ENCODE measurements at regions not wholly inside any gene's neighbourhood (a gene's known extent, or its start where the extent isn't known, plus 50 kb on each side); places are given as distances from the start of the nearest gene placed in this dataset.

DNA sequence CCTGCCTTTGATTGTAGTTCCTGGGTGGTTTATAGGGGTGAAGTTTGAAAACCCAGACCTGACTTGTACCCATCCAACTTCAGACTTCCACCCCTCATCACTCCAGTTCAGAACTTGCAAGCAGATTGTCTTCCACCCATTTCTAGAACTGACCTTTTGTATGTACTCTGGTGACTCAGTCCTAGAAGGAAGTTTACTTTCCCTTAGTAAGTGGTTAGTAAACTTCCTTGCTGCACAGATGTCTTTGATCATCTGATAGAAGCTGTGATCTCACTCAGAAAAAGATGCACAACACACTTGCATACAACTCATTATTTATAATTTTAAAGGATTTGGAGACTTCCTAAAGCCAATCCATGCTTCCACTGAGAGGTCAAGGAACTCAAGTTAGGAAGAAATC lies 368.0 kb downstream of the MFSD1 start:
- H3K27me3 Mint-ChIP-seq (ENCODE audit: low read depth): no peaks in the 10 kb centered on the region

DNA sequence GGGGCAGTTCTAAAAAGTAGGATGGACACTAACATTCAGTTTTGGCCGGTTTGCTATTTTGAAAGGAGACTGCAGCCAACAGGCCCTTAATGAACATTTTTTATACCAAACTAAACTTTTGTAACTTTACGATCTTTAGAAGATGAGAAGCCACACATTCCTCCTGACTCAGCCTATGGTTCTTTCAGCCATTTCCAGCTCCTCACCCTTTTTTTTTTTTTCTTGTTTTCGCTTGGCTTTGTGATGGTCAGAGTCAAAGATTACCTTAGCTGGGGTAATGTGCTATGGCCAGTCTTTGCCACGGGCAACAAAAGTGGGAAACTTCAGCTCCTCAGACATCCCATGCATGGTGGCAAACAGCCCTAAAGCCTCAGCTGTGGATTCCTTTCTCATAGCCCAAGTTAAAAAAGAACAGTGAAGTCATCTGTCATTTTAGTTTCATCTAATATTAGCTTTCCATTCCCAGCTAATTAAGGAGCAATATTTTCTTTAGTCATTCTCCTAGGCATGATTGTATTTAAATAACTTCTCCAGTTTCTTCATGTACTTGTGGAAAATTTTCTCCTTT lies 368.7 kb downstream of the MFSD1 start:
- CTCF ChIA-PET: no interaction called here
- intact Hi-C loops (cut with micrococcal nuclease): no loop called here
- Mint-ChIP-seq H3K4me3 (no peak overlapping the region), H3K27ac (no peak overlapping the region), H3K4me1 (ENCODE audit: low read depth) (no peaks in the 10 kb centered on the region), H3K36me3 (ENCODE audit: low read depth) (no peaks in the 10 kb centered on the region), H3K27me3 (ENCODE audit: low read depth) (no peaks in the 10 kb centered on the region), H3K9me3 (no peaks in the 10 kb centered on the region)
- no peak for DNase-seq

More for the DNA sequence above, 368.0 kb downstream of the MFSD1 start:
- intact Hi-C loops (cut with micrococcal nuclease): no loop called here
- no peak overlapping the region for H3K27ac Mint-ChIP-seq
- no peaks in the 10 kb centered on the region for H3K36me3 Mint-ChIP-seq (ENCODE audit: low read depth)
- no peaks in the 10 kb centered on the region for H3K4me1 Mint-ChIP-seq (ENCODE audit: low read depth)
- no peak overlapping the region for H3K4me3 Mint-ChIP-seq
- CTCF ChIA-PET: no interaction called here
- no peak for DNase-seq
- H3K9me3 Mint-ChIP-seq: no peaks in the 10 kb centered on the region

DNA sequence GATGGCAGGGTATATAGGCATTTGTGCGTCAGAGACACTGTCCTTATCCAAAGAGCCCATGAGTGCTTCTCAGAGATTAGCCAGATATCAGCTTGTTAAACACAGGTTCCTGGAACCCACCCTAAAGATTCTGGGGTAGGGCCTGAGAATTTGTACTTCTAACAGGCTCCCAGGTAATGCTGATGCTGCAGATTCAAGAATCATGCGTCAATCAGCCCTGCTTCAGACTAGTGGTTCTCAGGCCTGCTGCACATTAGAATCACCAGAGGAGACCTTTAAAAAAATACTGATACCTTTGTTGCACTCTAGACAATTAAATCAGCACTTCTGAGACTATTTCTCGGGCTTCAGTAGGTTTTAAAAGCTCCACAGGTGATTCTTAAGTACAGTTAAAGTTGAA lies 369.5 kb downstream of the MFSD1 start:
- Mint-ChIP-seq H3K27me3 (ENCODE audit: low read depth) (no peaks in the 10 kb centered on the region), H3K4me3 (no peak overlapping the region), H3K36me3 (ENCODE audit: low read depth) (no peaks in the 10 kb centered on the region), H3K4me1 (ENCODE audit: low read depth) (no peaks in the 10 kb centered on the region), H3K27ac (no peak overlapping the region), H3K9me3 (no peaks in the 10 kb centered on the region)
- DNase-seq: no peak
- intact Hi-C loops (cut with micrococcal nuclease): no loop called here
- CTCF ChIA-PET: no interaction called here

DNA sequence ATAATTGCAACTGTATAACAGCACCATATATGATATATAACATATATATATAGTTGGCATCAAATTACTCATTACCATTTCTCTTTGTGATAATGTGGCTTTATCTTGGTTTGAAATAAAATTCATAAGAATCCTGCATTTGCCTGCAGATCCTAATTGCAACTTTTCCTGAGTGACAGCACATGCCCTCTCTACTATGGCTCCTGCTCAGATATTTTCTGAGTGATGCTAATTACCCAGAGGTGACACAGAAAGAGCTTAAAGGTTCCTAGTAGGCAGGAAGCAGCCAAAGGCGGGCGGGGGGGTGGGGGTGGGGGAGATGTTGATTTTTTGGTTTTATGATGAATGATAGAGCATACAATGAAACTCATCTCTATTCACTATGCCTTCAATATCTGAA lies 370.6 kb downstream of the MFSD1 start:
- H3K4me3 Mint-ChIP-seq: no peak overlapping the region
- H3K27ac Mint-ChIP-seq: no peak overlapping the region
- H3K4me1 Mint-ChIP-seq (ENCODE audit: low read depth): no peaks in the 10 kb centered on the region
- intact Hi-C loops (cut with micrococcal nuclease): no loop called here
- no peaks in the 10 kb centered on the region for H3K9me3 Mint-ChIP-seq
- no peaks in the 10 kb centered on the region for H3K27me3 Mint-ChIP-seq (ENCODE audit: low read depth)
- no peak for DNase-seq
- H3K36me3 Mint-ChIP-seq (ENCODE audit: low read depth): no peaks in the 10 kb centered on the region
- CTCF ChIA-PET: no interaction called here

DNA sequence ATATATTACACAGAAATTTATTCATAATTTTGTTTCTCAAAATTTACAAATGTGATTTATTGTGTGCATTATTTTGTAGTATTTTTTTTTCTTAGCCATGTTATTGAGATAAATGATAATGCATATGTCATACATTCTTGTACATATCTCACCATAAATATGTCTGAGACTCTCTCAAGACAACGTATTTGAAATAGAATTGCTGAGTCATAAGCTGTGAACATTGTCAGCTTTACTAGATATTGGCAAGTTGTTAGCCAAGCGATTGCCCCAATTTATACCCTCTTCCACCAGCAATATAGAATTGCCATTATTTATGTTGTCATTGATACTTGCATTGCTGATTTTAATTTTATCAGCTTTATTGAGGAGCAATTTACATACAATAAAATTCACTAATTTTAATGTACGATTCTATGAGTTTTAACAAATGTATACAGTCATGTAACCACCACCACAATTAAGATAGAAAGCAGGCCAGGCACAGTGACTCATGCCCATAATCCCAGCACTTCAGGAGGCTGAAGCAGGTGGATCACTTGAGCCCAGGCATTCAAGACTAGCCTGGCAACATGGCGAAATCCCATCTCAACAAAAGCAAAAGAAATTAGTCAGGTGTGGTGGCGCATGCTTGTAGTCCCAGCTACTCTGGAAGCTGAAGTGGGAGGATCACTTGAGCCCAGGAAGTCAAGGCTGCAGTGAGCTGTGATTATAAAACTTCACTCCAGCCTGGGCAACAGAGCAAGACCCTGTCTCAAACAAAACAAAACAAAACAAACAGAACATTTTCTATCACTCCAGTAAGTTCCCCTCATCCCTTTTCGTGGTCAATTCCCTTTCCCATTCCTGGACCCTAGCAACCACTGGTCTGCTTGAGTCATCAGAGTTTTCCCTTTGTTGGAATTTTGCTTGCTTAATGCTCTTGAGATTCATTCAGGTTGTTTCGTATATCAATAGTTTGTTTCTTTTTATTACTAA lies 373.1 kb downstream of the MFSD1 start:
- Mint-ChIP-seq H3K27me3 (ENCODE audit: low read depth) (no peaks in the 10 kb centered on the region), H3K9me3 (no peaks in the 10 kb centered on the region), H3K36me3 (ENCODE audit: low read depth) (no peaks in the 10 kb centered on the region), H3K27ac (no peak overlapping the region), H3K4me3 (no peak overlapping the region), H3K4me1 (ENCODE audit: low read depth) (no peaks in the 10 kb centered on the region)
- intact Hi-C loops (cut with micrococcal nuclease): no loop called here
- CTCF ChIA-PET: interaction anchor here (0.6 kb wide), 2 partner anchors 241 to 451 kb away, joined by 3 read pairs; no protein-coding TSS in a partner anchor
- DNase-seq: no peak

DNA sequence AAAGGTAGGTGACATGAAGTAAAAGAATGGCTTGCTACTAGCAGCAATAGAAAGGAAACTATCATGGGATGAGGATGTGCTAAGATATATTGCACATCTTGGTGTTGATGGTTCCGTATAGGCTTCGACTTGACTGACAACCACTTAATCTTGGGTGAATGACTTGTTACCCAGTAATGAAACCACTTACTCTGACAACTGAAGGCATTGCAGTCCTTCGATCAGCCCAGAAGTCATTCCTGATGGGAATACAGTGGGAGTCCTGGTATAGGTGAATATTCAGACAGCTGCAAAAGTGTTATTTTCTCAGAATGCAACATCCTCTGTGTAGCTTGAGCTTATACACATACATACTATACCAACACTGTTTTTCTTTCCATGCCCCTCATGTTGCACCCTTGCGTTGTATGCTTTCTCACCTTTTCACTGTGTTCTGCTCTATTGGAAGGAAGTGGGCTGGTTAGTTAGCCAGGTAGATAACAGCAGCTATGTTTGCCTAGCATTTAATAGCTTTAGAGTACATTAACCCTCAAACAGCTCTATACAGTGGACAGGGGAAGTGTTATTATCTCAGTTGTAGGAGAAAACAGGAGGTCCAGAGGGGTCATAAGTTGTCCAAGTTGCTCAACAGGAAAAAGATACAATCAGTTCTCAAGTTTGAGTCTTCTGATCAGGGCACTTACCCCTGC lies 376.5 kb downstream of the MFSD1 start:
- Mint-ChIP-seq H3K9me3 (peaks cover 3% of the 10 kb centered on the region), H3K4me1 (ENCODE audit: low read depth) (no peaks in the 10 kb centered on the region), H3K4me3 (no peak overlapping the region), H3K36me3 (ENCODE audit: low read depth) (no peaks in the 10 kb centered on the region), H3K27me3 (ENCODE audit: low read depth) (no peaks in the 10 kb centered on the region), H3K27ac (no peak overlapping the region)
- no peak for DNase-seq
- CTCF ChIA-PET: no interaction called here
- intact Hi-C loops (cut with micrococcal nuclease): no loop called here

DNA sequence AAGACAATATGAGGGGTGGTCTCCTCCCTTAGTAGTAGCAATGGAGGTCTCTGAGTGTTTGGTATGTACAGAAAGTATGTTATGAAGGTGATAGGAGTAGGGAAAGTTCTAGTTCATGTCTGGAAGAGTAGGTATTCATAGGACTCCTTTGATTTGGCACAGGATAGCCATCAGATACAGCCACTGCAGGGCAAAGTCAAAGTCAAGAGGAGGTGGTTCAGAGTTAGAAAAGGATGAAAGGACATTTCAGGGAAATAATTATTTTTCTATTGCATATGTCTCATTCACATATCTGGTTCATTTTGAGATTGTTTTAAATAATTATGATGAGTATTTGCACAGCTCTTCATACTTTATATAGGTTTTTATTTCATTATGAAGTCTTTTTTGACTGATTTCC lies 381.1 kb downstream of the MFSD1 start:
- Mint-ChIP-seq H3K9me3 (peaks cover 3% of the 10 kb centered on the region), H3K4me1 (ENCODE audit: low read depth) (no peaks in the 10 kb centered on the region), H3K4me3 (no peak overlapping the region), H3K27ac (no peak overlapping the region), H3K36me3 (ENCODE audit: low read depth) (no peaks in the 10 kb centered on the region), H3K27me3 (ENCODE audit: low read depth) (peaks cover 3% of the 10 kb centered on the region)
- no peak for DNase-seq
- CTCF ChIA-PET: no interaction called here
- intact Hi-C loops (cut with micrococcal nuclease): no loop called here

DNA sequence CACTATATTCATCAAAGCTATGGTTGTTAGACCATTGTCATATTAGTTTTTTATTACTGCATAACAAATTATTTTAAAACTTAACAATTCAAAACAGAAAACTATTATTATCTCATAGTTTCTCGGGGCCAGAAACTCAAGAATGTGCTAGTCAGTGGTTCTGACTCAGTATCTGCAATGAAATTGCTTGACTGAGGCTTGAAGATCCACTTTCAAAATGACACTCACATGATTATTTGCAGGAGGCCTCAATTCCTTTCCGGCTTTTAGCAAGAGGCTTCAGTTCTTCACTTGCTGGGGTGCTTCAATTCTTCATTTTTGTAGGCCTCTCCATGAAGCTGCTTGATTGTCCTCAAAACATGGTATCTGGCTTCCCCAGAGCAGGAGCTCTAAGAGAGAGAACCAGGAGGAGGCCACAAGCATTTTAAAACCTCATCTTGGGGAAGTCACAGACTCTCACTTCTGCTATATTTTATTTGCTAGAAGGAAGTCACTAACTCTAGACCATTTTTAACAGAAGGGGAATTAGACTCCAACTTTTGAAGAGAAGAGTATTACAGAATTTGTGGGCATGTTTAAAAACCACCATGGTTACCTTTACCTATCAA lies 383.7 kb downstream of the MFSD1 start:
- Mint-ChIP-seq H3K36me3 (ENCODE audit: low read depth) (no peaks in the 10 kb centered on the region), H3K27ac (no peak overlapping the region), H3K4me1 (ENCODE audit: low read depth) (no peaks in the 10 kb centered on the region), H3K9me3 (peaks cover 3% of the 10 kb centered on the region), H3K4me3 (no peak overlapping the region), H3K27me3 (ENCODE audit: low read depth) (peaks cover 3% of the 10 kb centered on the region)
- CTCF ChIA-PET: no interaction called here
- DNase-seq: no peak
- intact Hi-C loops (cut with micrococcal nuclease): no loop called here

DNA sequence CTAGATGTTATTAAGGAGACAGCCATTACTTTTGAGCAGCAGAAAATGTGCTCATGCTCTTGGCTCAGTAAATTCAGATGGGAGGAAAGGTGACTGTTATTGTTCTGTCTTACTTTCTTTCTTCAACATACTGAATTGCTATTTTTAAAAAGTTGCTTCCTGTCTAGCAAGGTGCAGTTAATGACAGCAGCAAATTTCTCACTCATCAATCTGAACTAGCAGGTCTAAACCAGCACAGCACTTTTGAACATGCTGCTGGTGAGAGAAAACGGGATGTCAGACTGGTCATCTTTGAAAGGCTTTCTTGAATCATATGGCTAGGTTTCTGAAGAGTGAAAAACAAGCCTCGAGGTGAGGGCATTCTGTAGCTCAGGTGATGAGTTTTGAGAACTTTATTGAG lies 384.7 kb downstream of the MFSD1 start:
- Mint-ChIP-seq H3K4me3 (no peak overlapping the region), H3K27ac (no peak overlapping the region), H3K4me1 (ENCODE audit: low read depth) (no peaks in the 10 kb centered on the region), H3K36me3 (ENCODE audit: low read depth) (no peaks in the 10 kb centered on the region), H3K27me3 (ENCODE audit: low read depth) (peaks cover 3% of the 10 kb centered on the region), H3K9me3 (peaks cover 1% of the 10 kb centered on the region)
- intact Hi-C loops (cut with micrococcal nuclease): no loop called here
- CTCF ChIA-PET: no interaction called here
- no peak for DNase-seq

DNA sequence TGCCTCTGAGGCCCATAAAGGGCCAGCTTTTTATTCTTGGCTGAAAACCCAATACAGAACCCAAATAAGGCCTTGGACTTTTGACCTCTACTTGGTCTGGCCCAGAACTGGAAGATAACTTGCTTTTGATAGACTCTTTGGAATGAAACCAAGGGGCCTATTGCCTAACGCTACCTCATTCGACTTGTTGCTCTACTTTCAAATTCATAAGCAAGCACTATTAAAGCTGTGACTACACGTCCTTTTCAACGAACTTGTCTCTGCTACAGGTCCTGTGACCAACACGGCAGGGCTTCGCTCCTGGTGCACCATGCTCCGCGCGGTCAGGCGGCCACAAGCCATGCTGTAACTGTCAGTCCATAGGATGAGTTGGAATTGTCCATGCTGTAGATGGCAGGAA lies 385.4 kb downstream of the MFSD1 start:
- Mint-ChIP-seq H3K4me1 (ENCODE audit: low read depth) (no peaks in the 10 kb centered on the region), H3K36me3 (ENCODE audit: low read depth) (no peaks in the 10 kb centered on the region), H3K27ac (no peak overlapping the region), H3K27me3 (ENCODE audit: low read depth) (peaks cover 3% of the 10 kb centered on the region), H3K9me3 (no peaks in the 10 kb centered on the region), H3K4me3 (no peak overlapping the region)
- no peak for DNase-seq
- CTCF ChIA-PET: no interaction called here
- intact Hi-C loops (cut with micrococcal nuclease): no loop called here

DNA sequence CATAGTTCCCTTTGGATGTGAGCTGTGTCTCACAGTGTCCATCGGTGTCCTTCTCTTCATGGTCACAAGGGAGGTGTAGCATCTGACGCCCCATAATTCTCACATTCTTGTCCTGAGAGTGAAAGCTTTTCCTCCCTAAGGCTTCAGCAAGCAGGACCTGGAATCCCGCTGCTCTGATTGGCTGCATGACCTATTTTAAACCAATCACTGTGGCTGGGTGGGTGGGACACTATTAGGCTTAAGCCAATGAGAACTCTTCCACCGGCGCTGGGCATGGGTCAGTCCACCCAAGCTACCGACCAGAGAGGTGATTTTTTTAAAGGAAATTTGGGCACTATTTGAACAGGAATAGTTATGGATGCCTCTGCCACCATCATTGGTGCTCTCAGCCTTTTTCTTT lies 385.9 kb downstream of the MFSD1 start:
- no peaks in the 10 kb centered on the region for H3K9me3 Mint-ChIP-seq
- H3K4me1 Mint-ChIP-seq (ENCODE audit: low read depth): no peaks in the 10 kb centered on the region
- intact Hi-C loops (cut with micrococcal nuclease): no loop called here
- CTCF ChIA-PET: no interaction called here
- H3K27ac Mint-ChIP-seq: no peak overlapping the region
- no peak for DNase-seq
- no peaks in the 10 kb centered on the region for H3K36me3 Mint-ChIP-seq (ENCODE audit: low read depth)
- H3K27me3 Mint-ChIP-seq (ENCODE audit: low read depth): peaks cover 3% of the 10 kb centered on the region
- H3K4me3 Mint-ChIP-seq: no peak overlapping the region

DNA sequence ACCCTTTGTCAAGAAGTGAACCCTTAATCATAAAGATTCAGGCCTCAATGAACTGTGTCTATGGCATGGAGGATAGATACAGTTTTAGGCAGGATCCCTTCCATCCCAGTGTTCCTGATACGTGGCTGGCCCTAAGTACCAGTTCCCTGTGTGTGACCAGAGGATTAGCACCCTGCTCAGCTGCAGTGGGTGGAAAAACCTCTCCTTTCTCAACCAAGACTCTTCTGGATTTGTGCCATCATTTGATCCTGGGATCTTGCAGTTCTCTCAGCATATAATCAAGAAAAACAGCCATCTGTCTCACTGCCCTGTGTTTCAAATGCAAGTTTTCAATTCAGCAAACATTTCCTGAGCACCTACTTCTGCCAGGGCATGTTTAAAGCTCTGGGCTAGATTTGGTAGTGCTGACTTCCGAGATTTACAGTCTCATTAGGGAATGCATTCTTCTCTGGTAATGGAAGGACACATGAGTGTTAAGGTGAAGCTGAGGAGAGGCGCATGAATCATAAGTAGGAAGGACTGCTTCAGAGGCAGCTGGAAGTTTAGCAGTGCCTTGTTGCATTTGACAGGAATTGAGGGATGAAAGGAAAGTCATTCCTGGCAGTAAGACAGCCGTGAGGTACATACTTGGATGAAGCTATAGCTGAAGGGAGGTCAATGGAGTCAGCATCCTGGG lies 388.3 kb downstream of the MFSD1 start:
- DNase-seq: no peak
- H3K4me3 Mint-ChIP-seq: no peak overlapping the region
- H3K27ac Mint-ChIP-seq: no peak overlapping the region
- CTCF ChIA-PET: no interaction called here
- H3K4me1 Mint-ChIP-seq (ENCODE audit: low read depth): no peaks in the 10 kb centered on the region
- intact Hi-C loops (cut with micrococcal nuclease): no loop called here
- H3K36me3 Mint-ChIP-seq (ENCODE audit: low read depth): no peaks in the 10 kb centered on the region
- peaks cover 1% of the 10 kb centered on the region for H3K9me3 Mint-ChIP-seq
- no peaks in the 10 kb centered on the region for H3K27me3 Mint-ChIP-seq (ENCODE audit: low read depth)
